ENCODE measurements at regions not wholly inside any gene's neighbourhood (a gene's known extent, or its start where the extent isn't known, plus 50 kb on each side); places are given as distances from the start of the nearest gene placed in this dataset.

GRCh38 chr11:19294444-19294843 is 53.7 kb upstream of the E2F8 start (continued):
- TF ChIP-seq GATA2 (CRISPR knock-in tag; IDR thresholded peaks at IDR 0.05) (no peak), ZFP36 (IDR thresholded peaks at IDR 0.05; ENCODE audit: low read depth, low read length, partially characterized antibody) (no peak), NR2C2 (CRISPR knock-in tag; IDR thresholded peaks at IDR 0.05) (no peak), NR2C2 (tag; IDR thresholded peaks at IDR 0.05) (no peak), PRDM10 (IDR thresholded peaks at IDR 0.05; ENCODE audit: partially characterized antibody) (peak; percentile 12), GTF3C2 (IDR thresholded peaks at IDR 0.05; ENCODE audit: borderline replicate concordance, extremely low read depth, insufficient read length) (no peak), ZNF239 (CRISPR knock-in tag; IDR thresholded peaks at IDR 0.05) (no peak), RBM22 (IDR thresholded peaks at IDR 0.05; ENCODE audit: low read depth, low read length, poor library complexity, severe bottlenecking) (no peak), ARID4B (CRISPR knock-in tag; IDR thresholded peaks at IDR 0.05) (no peak), SMAD3 (CRISPR knock-in tag; conservative IDR thresholded peaks at IDR 0.05) (no peak), ZNF77 (CRISPR knock-in tag; IDR thresholded peaks at IDR 0.05) (no peak), CEBPB (tag; IDR thresholded peaks at IDR 0.05) (no peak), SNIP1 (IDR thresholded peaks at IDR 0.05; ENCODE audit: low read depth) (no peak), SIN3B (IDR thresholded peaks at IDR 0.05; ENCODE audit: low read depth) (no peak)
- TF ChIP-seq, protein P1, sequence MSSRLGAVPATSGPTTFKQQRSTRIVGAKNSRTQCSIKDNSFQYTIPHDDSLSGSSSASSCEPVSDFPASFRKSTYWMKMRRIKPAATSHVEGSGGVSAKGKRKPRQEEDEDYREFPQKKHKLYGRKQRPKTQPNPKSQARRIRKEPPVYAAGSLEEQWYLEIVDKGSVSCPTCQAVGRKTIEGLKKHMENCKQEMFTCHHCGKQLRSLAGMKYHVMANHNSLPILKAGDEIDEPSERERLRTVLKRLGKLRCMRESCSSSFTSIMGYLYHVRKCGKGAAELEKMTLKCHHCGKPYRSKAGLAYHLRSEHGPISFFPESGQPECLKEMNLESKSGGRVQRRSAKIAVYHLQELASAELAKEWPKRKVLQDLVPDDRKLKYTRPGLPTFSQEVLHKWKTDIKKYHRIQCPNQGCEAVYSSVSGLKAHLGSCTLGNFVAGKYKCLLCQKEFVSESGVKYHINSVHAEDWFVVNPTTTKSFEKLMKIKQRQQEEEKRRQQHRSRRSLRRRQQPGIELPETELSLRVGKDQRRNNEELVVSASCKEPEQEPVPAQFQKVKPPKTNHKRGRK (tag; IDR thresholded peaks at IDR 0.05): no peak
